ENCODE measurements at regions not wholly inside any gene's neighbourhood (a gene's known extent, or its start where the extent isn't known, plus 50 kb on each side); places are given as distances from the start of the nearest gene placed in this dataset.

GRCh38 chr5:28558196-28558595 is 1519.8 kb upstream of the CDH9 start:
- TF ChIP-seq CTCF (conservative IDR thresholded peaks at IDR 0.05 in 1 of 2, IDR thresholded peaks at IDR 0.05 in 1 of 2; ENCODE audit: low read depth in 1 of 2, low read length in 2 of 2) (no peak), EZH2 (IDR thresholded peaks at IDR 0.05; ENCODE audit: low read length, missing control alignments) (no peak)

Data from fibroblast of lung (primary cell).